HG03103 (cell line): ENCODE measurements at regions not wholly inside any gene's neighbourhood (a gene's known extent, or its start where the extent isn't known, plus 50 kb on each side); places are given as distances from the start of the nearest gene placed in this dataset.

Source experiments
- ATAC-seq: cut with Tn5 transposase; IDR thresholded peaks from one replicate; pipeline ENCODE4 v1.9.1; 2021; ENCODE audit warnings: low read depth; ENCODE audit not compliant: unreplicated experiment

- no peak for ATAC-seq
These were observed 239.7 kb upstream of the AGA start for GRCh38 chr4:177681902-177682301.

DNA sequence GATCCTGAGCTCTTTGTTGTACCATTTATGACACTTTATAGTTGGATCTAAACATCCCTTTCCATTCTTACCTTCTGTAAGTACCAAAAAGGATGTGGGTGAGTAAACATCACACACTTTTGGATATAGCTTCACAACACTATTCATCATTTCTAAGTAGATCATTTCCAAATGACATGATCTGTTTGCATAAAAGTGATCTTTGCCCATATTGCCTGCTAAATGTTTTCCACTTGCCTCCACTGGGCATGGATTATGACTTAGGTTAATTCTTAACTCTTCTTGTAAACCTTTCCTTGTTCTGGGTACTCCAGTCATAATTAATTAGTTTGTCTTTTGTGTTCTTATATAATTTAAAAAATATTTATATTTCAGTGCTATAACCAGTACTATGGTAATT, 244.9 kb upstream of the AGA start:
- ATAC-seq: no peak

DNA sequence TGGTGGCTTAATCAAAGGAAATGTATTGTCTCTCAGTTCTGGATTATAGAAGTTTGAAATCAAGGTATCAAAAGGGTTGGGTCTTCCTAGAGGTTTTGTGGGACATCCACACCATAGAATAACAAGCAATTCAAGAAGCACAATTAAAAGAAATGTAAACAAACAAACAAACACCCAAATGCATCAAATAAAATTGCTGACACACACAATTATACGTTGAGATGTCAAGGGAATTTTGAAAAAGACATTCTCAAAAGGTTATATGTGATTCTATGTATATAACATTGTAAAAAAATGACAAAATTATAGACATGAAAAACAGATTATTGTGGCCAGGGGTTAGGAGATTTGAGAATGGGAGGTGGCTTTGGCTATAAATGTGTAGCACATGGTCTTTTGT, 250.7 kb upstream of the AGA start:
- no peak for ATAC-seq

- no peak for ATAC-seq
These were observed 254.3 kb upstream of the AGA start for GRCh38 chr4:177696438-177696966.

- ATAC-seq: no peak
These were observed 257.4 kb upstream of the AGA start for GRCh38 chr4:177699365-177700213.

DNA sequence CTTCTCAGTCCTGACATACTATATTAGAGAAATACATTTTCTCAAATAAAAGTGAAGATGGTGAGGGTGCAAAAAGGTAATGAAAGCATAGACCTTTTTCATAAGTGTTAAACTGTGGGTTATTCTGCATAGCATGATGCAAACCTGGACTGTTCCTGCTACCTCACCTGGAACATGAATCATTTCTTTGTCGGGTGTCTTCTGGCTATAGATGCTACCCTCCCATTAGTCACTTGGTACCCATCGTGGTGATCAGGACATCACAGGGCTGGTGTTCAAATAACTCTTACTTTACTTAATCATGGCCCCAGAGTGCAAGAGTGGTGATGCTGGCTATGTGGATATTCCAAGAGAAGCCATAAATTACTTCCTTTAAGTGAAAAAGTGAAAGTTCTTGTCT, 264.7 kb upstream of the AGA start:
- no peak for ATAC-seq

- ATAC-seq: no peak
These were observed 271.2 kb upstream of the AGA start for GRCh38 chr4:177713454-177713853.

- no peak for ATAC-seq
These were observed 275.2 kb upstream of the AGA start for GRCh38 chr4:177717407-177717806.

- ATAC-seq: no peak
These were observed 276.3 kb upstream of the AGA start for GRCh38 chr4:177718514-177718913.

- ATAC-seq: no peak
These were observed 283.9 kb upstream of the AGA start for GRCh38 chr4:177726111-177726510.

- no peak for ATAC-seq
These were observed 286.3 kb upstream of the AGA start for GRCh38 chr4:177728361-177729152.

DNA sequence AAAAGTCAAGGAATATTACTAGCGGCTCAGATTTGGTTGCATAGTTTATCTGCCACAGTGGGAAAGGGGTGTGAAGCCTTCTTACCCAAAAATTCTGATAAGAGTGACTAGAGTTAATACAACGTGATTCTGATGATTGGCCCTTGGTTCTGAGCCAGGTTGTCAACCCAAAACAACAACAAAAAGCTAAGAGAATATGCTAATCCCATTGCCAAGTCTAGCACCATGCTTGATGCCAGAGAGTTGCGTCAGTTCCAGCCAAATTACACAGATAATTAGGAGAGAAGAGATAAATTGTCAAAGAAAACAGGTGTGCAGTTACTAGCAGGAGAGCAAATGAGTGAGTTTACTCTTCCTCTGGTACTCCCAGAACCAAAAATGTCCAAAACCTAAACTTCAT, 287.4 kb upstream of the AGA start:
- ATAC-seq: no peak

DNA sequence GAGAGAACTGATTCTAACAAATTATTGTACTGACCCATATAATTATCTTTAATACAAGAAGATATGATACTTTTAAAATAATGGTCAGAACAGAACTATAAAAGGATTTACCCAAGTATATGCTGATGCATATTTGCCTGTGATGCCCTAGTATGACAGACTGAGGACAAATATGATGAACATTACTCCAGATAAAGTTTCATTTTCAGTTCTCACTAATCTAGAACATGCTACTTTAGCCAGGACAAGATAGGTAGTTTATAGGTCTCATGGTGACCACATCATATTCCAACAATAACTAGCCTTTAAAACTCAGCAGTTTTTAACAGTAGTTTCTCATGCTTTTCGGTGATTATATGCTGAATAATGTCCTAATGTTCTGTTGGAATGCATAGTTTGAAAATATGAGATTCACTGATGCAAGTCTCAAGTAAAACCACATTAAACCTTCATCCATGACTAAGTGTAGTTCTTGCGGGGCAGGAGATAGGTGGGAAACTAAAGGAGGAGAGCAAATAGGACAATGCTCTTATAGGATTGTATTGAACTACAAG, 295.2 kb upstream of the AGA start:
- no peak for ATAC-seq

DNA sequence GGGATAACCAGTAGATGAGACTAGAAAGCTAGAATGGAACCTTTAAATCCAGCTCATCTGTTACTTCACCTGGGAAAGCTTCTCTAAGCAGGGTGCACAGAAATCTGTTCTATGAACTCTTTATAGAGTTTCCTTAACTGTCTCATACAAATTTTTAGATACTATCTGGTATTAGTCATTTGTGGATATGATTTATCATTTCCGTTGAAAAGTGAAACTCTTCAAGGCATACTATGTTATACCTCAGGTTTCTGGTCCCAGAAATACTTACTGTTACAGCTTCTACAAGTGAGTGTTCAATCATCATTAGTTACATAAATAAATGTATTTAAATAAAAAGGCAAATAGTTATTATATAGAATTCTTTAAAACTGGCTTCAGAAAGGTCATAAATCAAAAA, 298.3 kb upstream of the AGA start:
- ATAC-seq: no peak

GRCh38 chr4:177759729-177760128, 317.5 kb upstream of the AGA start:
- ATAC-seq: no peak

- ATAC-seq: no peak
These were observed 319.5 kb upstream of the AGA start for GRCh38 chr4:177761692-177762091.

- ATAC-seq: no peak
These were observed 326.9 kb upstream of the AGA start for GRCh38 chr4:177769155-177769554.

- no peak for ATAC-seq
These were observed 328.5 kb upstream of the AGA start for GRCh38 chr4:177770776-177771175.

DNA sequence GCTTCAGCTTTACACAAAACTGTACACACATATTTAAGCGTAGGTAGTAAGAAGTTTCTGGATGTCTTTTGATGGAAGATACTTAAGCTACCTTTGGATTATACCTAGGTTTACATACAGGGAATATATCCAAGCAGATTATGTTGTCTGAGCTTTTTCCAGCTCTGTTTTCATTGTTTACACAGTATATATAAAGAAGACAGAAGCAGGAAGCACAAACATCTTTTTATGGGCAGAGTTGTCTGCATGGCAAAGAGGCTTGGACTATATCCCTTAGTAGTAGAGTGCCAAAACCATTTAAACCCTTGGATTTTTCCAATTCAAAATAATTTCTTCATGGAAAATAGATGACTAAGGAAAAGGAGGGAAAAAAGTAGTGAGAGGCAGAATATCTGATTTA, 329.4 kb upstream of the AGA start:
- ATAC-seq: no peak

DNA sequence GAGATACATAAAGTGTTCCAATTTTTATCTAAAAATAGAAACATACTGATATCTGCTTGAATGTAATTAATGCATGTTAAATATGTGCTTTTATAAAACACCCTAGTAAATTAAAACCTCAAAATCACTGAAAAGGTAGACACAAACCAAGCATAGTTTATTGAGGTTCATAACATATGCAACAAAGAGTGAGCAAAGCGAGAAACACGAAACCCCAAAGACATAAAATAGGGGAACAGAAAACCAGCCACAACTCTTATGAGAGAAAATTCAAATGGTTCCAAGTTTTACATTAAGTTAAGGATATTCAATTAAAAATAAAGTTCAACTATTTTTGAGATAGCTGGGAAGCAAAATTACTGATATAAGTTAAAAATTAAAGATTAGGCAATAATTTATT, 336.4 kb upstream of the AGA start:
- ATAC-seq: peak; percentile 69

DNA sequence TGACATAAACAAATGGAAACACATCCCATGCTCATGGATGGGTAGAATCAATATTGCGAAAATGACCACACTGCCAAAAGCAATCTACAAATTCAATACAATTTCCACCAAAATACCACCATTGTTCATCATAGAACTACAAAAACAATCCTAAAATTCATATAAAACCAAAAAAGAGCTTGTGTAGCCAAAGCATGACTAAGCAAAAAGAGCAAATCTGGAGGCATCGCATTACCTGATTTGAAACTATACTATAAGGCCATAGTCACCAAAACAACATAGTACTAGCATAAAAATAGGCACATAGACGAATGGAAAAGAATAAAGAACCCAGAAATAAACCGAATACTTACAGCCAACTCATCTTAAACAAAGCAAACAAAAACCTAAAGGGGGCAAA, 342.8 kb upstream of the AGA start:
- ATAC-seq: no peak
